Left ventricle myocardium inferior (tissue), 1 donor: ENCODE measurements at regions not wholly inside any gene's neighbourhood (a gene's known extent, or its start where the extent isn't known, plus 50 kb on each side); places are given as distances from the start of the nearest gene placed in this dataset.
A peak's percentile ranks its signal among the peaks of the same experiment; 100 is the strongest.

Experiments used
- DNase-seq: peaks from one replicate; pipeline ENCODE4 v3.0.0-alpha.2; 2020
- H3K27ac ChIP-seq: fragments of 200-600 bp; replicated peaks from 2 replicates; pipeline ENCODE4 v1.8.0; 2021
- H3K27me3 ChIP-seq: fragments of 200-600 bp; 2 replicates; pipeline ENCODE4 v1.8.0; 2021; ENCODE audit warnings: low read depth
- H3K36me3 ChIP-seq: fragments of 200-600 bp; 2 replicates; pipeline ENCODE4 v1.8.0; 2021
- H3K4me1 ChIP-seq: fragments of 200-600 bp; 2 replicates; pipeline ENCODE4 v1.8.0; 2021
- H3K4me3 ChIP-seq: fragments of 200-600 bp; 2 replicates; pipeline ENCODE4 v1.8.0; 2021; ENCODE audit warnings: mild to moderate bottlenecking, moderate library complexity
- H3K9me3 ChIP-seq: fragments of 200-600 bp; replicated peaks from 2 replicates; pipeline ENCODE4 v1.8.0; 2021
- CTCF ChIP-seq: fragments of 200-600 bp; IDR thresholded peaks from 2 replicates; pipeline ENCODE4 v1.8.0; 2021; ENCODE audit warnings: antibody characterized with exemption, mild to moderate bottlenecking, borderline replicate concordance
- intact Hi-C: fragments of 100-400 bp; cut with micrococcal nuclease; formaldehyde crosslinking; loops from one replicate; pipeline ENCODE4 v1.11.0; 2022
- donor health status: DM: no; HTN: yes; CAD: no; lungs with severe emphysema.

- H3K4me3 ChIP-seq, result no peak overlapping the region
- no peak for TF ChIP-seq CTCF
- no peak overlapping the region for H3K27ac ChIP-seq
- peaks cover 11% of the 10 kb centered on the region for H3K4me1 ChIP-seq
- H3K27me3 ChIP-seq, result no peaks in the 10 kb centered on the region
- no peaks in the 10 kb centered on the region for H3K36me3 ChIP-seq
- no peak for DNase-seq
- intact Hi-C loops, result no loop called here
- H3K9me3 ChIP-seq, result peaks cover 8% of the 10 kb centered on the region
Observed at GRCh38 chr5:66450988-66451387, 145.2 kb upstream of the MAST4 start.

- Histone ChIP-seq H3K4me1 (peaks cover 11% of the 10 kb centered on the region), H3K9me3 (peaks cover 8% of the 10 kb centered on the region), H3K36me3 (no peaks in the 10 kb centered on the region), H3K27me3 (no peaks in the 10 kb centered on the region), H3K4me3 (no peak overlapping the region), H3K27ac (no peak overlapping the region)
- TF ChIP-seq CTCF, result no peak
- intact Hi-C loops, result no loop called here
- DNase-seq, result no peak
Observed at GRCh38 chr5:66452109-66452508, 144.1 kb upstream of the MAST4 start.

- H3K4me1 ChIP-seq, result peaks cover 11% of the 10 kb centered on the region
- no peaks in the 10 kb centered on the region for H3K36me3 ChIP-seq
- intact Hi-C loops, result no loop called here
- no peaks in the 10 kb centered on the region for H3K9me3 ChIP-seq
- DNase-seq, result no peak
- H3K4me3 ChIP-seq, result peak overlapping the region; percentile 22
- no peak overlapping the region for H3K27ac ChIP-seq
- TF ChIP-seq CTCF, result no peak
- H3K27me3 ChIP-seq, result no peaks in the 10 kb centered on the region
Observed at GRCh38 chr5:66454186-66455078, 141.8 kb upstream of the MAST4 start.

- Histone ChIP-seq H3K27ac (no peak overlapping the region), H3K36me3 (no peaks in the 10 kb centered on the region), H3K27me3 (no peaks in the 10 kb centered on the region), H3K4me3 (no peak overlapping the region), H3K9me3 (no peaks in the 10 kb centered on the region), H3K4me1 (peaks cover 4% of the 10 kb centered on the region)
- intact Hi-C loops, result no loop called here
- DNase-seq, result no peak
- no peak for TF ChIP-seq CTCF
Observed at GRCh38 chr5:66459728-66460127, 136.5 kb upstream of the MAST4 start.

GRCh38 chr5:66467564-66467963 is 128.6 kb upstream of the MAST4 start:
- TF ChIP-seq CTCF, result no peak
- intact Hi-C loops, result no loop called here
- Histone ChIP-seq H3K36me3 (no peaks in the 10 kb centered on the region), H3K27me3 (no peaks in the 10 kb centered on the region), H3K27ac (no peak overlapping the region), H3K4me3 (no peak overlapping the region), H3K4me1 (no peaks in the 10 kb centered on the region), H3K9me3 (peaks cover 35% of the 10 kb centered on the region)
- DNase-seq, result no peak
